ENCODE measurements at regions not wholly inside any gene's neighbourhood (a gene's known extent, or its start where the extent isn't known, plus 50 kb on each side); places are given as distances from the start of the nearest gene placed in this dataset.

DNA sequence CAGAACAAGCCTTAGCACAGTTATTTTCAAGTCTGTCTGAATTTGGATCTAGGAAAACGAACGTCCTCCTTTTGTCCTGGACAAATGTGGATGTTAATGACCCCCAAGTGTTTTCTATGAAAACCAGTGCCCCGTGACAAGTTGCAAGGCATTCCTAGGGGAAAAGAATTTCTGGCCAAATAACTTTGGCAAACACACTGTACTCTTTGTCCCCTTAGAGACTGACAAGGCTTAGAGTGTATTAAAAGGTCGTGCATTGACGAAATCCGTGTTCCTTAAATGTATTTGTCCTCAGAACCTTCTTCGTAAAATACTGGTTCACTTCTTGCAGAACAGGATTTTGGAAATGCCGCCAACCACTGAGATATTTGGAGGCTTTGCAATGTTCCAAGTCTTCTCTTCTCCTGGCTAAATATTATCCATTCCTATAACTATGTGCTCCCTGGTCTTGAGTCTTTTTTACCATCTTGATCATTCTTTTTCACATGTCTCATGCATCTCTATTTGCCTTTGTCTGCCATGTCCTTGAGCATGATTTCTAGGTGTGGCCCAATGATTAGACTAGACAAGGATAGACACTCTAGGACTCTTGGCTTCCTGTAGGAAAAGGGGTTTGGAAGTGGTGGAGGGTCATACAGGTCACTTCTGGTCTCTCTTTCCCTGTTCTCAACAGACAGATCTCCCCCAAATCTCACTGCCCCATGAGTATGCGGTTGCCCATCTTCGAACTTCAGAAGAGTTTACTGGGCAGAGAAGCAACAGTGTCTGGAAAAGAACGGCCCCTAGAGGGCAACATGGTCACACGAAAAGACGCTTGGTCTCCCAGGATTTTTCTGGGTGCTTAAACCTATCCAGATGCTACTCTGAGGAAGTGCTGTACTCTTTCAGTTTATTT is 117.5 kb downstream of the EDEM1 start:
- no peak for DNase-seq (ENCODE audit: low spot score)

DNA sequence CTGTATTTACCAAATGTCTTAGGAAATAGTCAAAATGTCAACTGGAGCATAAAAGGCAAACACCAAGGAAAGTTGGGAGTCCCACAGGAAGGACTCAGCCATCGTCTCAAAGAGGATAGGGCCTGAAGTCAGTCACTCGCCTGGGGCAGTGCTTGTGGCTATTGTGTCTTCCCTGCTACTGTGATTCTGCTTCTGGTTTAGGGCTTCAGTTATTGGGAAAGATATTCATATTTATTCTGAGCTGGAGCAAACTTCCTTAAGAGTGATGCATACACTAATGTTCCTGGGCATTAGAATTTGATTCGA is 118.1 kb downstream of the EDEM1 start:
- no peak for DNase-seq (ENCODE audit: low spot score)

DNA sequence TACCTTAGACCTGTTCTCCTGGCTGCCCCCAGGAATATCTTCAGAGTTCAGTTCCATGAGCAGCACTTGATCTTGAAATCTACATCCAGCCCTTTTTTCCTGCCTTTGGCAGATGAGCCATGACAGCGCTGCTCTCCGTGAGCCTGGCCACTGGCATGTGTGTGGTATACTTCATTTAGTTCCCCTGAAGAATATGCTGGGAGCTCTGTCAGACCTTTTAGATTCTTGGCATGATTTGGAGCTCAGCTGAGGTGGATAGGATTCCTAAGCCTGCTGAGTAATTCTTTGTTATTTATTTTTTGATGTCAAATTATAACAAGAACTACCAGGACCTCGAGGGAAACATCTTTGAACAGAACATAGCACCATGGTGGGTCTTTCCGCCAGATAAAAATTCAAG is 121.7 kb downstream of the EDEM1 start:
- DNase-seq (ENCODE audit: low spot score): no peak

DNA sequence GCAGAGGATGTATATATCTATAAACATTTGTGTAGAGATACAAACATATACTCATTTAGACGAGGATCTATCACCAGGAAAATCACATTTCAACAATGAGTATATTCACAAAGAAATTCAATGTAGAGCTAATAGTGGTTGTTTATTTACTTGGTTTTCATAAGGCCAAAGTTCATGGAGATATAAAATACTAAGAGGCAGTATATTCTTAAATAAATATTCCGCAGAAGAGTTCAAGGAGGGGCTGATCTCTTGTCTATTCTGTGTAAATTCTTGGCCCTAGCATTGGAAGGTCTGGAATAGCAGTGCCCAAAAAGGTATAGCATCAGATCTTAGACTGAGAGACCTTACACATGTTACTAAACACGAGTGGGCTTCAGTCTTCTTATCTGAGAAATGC is 122.1 kb downstream of the EDEM1 start:
- DNase-seq (ENCODE audit: low spot score): no peak

DNA sequence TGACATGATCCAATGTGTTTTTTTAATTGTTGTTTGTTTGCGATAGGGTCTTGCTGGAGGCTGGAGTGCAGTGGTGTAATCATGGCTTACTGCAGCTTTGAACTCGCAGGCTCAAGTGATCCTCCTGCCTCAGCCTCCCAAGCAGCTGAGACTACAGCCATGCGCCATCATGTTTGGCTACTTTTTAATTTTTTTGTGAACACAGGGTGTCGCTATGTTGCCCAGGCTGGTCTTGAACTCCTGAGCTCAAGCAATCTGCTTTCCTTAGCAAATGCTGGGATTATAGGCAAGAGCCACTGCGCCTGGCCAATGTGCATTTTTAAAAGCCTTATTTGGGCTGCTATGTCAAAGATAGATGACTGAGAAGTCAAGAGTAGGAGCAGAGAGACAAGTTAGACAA is 123.0 kb downstream of the EDEM1 start:
- DNase-seq (ENCODE audit: low spot score): no peak

DNA sequence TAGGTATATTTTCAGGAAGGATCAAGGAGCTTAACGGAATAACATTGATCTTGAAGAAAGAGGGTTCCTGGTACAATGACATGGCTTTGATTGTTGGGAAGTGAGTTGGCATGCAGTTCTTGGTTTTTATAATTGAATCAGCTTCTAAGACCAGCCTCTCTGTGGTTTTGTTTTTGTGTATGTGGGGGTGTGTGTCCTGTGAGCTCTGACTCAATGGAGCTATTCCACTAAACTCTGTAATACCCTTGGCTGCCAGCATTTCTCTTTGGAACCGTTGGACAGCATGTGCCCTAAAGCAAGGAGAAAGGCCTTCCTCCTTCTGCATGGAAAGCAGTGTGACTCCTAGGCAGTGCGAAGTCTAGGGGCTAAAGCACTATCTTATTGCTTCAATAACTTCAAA is 124.8 kb downstream of the EDEM1 start:
- no peak for DNase-seq (ENCODE audit: low spot score)

DNA sequence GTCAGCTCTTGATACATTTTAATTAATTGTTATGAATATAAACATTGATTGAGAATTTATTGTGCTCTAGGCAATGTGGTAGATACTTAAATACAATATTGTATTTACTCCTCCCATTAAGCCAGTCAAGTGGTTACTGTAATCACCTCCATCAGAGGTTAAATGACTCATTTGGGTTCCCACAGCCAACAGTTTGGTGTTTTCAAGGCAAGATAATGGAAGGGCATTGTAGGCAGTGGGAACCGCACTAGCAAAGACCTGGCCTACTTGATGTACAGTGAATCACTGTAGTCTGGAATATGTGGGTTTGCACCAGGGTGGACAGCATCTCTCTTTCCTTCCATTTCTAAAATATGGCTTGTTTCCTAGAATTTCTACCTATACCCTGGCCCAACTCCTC is 127.4 kb downstream of the EDEM1 start:
- no peak for DNase-seq (ENCODE audit: low spot score)

DNA sequence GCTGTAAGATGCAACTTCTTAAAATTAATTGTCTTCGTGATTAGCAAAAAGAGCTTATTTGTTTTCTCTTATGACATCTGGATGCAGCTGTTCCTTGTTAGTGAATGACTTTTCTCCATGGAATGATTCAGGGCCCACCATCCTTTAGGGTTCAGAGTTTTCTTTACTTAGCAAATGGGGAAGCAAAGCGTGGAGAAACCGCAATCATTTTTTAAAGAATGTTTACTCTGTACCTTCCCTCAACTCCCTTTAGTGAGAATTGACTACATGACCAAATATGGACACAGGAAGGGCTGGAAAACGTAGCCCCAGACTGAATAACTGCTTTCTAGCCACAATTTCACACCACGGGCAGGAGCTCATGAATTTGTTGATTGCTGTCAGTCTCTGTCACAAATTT is 130.1 kb downstream of the EDEM1 start:
- DNase-seq (ENCODE audit: low spot score): no peak

DNA sequence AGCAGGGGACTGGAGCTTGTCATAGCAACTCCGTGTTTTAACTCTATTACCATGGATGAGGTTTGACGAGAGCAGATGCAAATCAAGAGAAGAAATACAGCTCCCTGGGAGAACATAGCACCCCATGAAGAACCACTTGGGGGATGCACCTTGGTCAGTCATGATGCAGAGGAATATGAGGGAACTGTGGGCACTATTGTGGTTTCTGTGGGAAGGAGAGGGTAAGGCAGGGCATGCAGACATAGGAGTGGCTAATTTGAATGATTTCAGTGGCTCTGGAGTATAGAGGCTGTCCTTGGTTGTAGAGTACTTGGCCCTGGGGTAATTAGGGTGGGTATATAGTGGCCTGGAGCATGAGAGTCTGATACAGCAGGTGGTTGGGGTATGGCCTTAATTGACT is 131.9 kb downstream of the EDEM1 start:
- no peak for DNase-seq (ENCODE audit: low spot score)

DNA sequence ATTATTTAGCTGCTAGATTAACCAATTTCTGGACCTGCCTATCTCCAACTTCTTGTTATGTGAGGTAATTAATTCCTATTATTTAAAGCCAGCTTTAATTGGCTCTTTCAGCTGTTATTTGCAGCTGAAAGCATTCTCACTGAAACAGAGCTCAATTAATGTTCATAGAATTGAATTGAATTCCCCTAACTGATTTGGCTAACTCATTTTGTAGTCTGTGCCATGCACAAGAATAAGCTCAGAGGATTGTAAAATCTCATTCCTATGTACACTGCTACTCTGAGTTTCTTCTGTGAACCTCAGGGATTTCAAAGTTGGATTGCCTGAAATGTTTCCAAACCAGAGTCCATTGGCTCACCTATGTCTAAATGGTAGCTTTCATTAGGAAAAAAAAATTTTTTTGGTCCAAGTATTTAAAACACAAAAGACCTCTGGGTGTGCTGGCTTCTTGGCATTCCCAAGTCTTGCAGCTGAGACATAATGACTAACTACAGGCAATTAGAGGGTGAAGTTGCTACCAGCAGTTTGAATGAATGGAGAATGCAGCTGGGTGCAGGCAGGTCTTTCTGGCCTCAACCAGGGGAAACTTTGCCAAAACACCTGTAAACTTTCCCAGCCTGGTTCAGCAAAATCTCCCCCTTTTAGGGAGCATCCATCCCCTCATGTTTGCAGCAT is 134.3 kb downstream of the EDEM1 start:
- DNase-seq (ENCODE audit: low spot score): no peak

DNA sequence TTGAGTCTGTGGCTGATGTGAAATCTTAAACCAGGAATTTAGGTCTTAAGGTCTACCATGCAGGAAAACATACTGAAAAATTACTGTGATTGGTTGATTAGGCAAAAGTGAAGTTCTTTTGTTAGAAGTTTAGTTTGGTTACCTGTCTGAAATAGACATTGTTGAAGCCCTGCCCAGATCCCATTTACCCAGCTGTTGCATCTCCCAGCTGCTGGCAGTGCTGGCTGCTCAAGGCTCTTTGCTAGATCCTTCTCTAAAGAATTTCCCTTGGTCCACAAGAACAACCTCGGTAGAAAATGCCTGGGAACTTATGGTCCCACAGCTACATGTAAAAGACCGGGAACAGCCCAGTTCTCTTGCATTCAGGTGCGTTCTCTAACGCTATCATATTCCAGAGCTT is 137.3 kb downstream of the EDEM1 start:
- DNase-seq (ENCODE audit: low spot score): no peak

DNA sequence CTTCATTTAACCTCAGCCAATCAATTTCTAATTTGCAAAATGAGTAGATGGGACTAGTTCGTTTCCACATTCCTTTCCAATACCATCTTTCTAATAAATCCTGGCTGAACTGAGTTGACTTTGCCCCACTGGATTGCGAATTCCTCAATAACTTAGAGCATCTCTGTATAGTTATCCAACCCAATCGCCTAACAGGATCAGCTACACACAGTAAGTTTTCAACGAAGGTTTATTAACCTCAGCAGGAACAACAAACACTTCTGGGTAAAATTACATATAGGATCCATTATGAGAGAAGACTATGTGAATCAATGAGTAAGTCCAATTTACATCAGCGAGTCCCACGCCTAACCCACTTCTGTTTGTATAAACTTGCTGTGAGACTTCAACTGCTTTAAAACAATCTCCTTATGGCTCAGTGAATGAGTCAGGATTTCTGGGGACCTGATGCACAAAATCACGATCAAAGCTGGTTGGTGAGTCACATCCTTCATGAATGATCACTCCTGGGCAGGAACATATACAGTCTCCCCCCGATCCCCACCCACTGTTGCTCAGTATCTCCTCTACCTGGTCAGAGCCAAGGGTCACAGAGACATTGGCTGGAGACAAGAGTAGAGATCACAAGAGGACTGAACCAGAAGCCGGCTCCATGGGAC is 142.8 kb downstream of the EDEM1 start:
- no peak for DNase-seq (ENCODE audit: low spot score)

DNA sequence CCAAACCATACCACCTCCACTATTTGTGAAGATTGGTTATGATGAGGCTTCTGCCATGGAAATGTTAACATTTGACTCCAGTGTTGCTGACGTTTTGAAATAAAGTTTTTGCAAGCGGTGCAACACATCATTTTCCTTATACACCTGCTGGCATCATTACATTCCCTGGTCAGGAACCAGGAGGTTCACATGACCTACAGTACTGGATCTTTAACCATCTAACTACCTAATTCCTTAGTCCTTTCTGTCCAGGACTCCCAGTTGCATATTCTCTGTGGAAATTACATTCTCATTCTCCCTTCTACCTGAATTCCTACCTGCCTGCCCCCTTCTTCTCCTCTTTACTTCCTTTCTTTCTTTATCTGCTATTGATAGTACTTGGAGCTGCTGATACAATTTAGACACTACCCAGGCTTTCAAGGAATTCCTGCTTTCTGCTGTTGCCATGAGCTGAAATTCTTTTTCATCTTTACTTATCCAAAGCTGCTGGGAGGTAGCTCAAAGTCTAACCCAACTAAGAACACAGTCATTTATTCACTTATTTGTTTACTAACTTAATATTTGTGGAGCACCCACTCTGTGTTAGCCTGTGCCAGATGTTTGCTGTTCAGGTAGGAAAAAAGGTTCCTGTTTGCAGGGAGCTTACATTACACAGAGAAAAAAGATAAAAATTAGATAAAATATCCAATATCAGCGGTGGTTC is 144.2 kb downstream of the EDEM1 start:
- no peak for DNase-seq (ENCODE audit: low spot score)

DNA sequence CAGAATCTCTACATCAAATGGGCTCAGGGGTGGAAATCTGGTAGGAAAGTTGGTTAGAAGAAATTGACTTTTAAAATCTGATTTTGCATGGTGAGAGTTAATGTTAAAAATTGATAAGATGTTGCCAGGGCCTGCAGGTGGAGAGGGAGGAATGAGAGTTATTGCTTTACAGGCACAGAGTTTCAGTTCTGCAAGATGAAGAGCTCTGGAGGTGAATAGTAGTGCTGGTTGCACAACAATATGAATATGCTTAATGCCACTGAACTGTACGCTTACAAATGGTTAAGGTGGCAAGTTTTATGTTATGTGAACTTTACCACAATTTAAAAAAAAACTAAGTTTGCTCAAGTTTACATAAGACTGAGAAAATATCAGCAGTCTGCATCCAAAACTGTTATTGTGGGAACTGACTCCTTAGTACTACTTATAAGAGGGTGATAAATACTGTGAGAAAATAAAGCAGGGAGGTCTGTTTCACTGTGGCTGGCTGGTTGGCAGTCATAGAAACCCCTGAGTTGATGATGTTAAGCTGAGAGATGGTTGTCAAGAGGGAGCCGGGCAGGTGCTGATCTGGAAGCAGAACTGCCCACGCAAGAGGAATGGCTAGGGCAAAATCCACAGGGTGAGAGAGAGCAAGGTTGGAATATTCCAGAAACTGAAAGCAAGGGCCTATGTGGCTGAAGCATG is 144.9 kb downstream of the EDEM1 start:
- no peak for DNase-seq (ENCODE audit: low spot score)

DNA sequence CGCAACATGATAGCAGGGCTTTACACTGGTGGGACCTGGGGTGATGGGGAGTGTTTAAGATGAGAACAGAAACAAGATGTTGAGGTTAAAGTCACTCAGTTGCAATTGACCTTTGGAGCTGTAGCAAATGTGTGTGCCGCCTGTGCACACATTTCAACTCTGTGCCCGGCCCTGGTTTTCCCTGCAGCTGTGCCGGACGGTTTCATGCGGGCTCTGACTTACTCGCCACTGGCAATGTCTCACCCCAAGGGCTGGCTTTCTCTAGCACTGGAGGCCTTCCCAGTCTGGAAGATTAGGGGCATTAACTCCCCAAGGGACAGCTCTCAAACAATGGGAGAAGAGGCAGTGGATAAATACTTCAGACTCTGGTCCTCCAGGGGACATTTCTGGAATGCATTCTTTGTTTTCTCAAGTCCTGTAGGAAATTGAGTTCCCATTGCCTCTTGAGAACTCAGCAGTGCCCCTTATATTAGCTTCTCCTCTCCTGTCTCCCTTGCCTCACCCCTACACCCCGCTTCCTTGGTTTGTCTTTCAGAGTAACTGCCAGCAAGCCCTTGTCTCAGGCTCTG is 152.5 kb downstream of the EDEM1 start:
- DNase-seq (ENCODE audit: low spot score): no peak

DNA sequence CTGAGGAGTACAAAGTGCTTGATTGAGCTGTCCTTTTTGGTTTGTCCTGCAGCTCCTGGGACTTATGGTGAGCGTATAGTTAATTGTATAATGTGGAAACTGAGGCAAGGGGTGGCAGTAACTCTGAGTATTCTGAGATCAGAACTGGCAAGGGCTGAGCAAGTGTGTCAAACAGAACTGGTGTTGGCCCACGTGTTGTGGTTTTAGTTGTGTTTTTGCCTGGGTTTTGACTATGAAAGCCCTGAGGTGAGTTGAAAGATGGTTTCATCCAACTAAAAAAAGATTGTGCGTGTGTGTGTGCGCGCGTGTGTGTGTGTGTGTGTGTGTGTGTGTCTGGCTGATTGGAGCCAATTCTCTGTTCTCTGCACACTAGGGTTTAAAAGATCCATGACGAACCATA is 154.1 kb downstream of the EDEM1 start:
- no peak for DNase-seq (ENCODE audit: low spot score)

DNA sequence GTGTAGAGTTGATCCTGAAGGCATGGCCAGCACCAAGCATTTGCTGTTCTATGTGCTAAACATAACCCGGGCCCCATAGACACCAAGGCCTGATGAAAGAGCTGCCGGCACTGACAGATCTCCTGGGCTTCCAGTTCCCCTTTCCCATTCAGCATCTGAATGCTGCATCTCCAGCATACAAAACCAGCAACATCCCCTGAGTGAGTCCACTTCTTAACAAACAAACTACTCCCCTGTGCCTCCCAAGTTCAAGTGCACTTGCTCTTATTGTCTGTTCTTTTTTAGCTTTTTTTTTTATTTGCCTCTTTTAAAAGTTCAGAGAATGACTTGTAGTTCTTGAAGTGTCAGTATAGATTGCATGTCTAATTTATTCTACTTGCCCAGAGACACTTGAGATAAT is 156.0 kb downstream of the EDEM1 start:
- no peak for DNase-seq (ENCODE audit: low spot score)

DNA sequence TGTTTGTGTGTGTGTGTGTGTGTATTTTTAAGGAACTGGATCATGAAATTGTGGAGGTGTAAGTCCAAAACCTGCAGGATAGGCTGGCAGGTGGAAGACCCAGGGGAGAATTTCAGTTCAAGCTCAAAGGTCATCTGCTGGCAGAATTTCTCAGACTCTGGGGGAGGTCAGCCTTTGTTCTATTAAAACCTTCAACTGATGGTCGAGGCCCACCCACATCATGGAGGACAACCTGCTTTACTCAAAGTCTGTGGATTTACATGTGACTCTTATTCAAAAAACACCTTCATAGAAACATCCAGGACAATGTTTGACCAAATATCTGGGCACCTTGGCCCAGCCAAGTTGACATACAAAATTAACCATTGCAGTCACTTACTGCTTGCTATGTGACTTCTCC is 157.2 kb downstream of the EDEM1 start:
- no peak for DNase-seq (ENCODE audit: low spot score)

DNA sequence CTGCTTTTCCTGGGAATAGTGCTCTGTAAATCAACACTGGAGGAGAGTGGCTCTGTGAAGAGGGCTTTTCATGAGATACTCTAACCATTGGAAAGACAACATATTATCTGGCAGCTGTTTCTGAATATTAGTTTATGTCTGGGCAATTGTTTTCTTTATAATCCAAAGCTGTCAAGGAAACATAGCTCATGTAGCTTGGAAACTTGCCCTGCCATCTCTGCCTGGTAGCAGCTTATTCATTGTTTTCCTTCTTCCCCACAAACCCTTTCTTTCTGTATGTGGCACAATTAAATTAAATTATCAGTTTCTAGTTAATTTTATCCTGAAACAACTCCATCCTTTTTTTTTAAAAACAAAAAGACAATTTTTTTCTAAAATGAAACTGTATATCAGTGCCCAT is 160.0 kb downstream of the EDEM1 start:
- no peak for DNase-seq (ENCODE audit: low spot score)

DNA sequence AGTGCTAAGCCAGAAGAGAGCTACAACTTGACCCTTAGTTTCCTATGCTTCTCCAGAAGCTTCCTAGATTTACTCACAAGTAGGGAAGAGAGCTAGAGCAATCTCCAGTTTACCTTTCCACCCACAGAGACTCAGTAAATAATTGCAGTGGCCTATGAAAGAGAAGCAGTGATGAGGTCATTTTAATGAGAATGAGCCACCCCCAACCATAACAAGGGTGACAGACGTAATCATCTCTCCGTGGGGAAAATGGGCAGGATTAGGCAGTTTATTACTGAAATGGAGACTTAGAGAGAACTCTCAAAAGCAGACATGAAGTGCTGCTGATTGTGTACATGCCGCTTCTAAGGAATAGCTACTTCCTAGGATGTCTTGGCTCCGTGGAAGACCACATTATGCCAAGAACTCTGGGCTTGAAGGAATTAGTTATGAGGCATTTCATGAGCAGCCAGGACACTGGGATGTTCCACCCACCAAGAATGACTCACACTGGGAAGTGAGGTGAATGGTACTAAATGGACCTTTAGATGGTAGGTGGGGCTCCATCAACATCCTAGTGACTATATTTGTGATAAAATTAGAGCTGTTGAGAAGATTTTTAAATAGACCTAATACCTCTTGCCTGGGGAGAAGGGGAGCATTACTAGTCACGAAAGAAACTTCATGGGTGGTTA is 160.9 kb downstream of the EDEM1 start:
- DNase-seq (ENCODE audit: low spot score): no peak

DNA sequence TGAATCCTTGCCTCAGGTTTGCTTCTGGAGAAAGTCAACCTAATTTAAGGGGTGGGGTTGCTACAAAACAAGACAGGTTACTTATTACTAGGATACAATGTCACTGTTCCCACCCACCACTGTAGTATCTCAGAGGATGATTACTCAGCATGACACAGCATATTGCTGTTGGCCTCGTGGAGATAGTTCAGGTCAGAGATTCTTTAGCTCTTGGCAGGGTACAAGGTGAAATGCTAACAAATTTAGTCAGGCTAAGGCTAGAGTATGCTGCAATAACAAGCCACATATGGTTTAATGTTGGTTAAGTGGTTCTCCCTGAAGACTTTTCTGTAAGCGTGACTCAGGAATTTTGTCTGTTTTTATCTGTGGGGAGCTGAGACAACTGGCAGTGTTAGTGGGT is 161.8 kb downstream of the EDEM1 start:
- DNase-seq (ENCODE audit: low spot score): no peak

Data from HuH-7.5 (cell line).